ENCODE measurements at regions not wholly inside any gene's neighbourhood (a gene's known extent, or its start where the extent isn't known, plus 50 kb on each side); places are given as distances from the start of the nearest gene placed in this dataset.

GRCh38 chr12:38162708-38163441 lies 153.7 kb upstream of the ALG10B start:
- TF ChIP-seq CTCF (IDR thresholded peaks at IDR 0.05) (no peak), EP300 (IDR thresholded peaks at IDR 0.05) (no peak), POLR2A (IDR thresholded peaks at IDR 0.05) (no peak)

Data from gastroesophageal sphincter (tissue), 3 donors.